NCI-H2081 treated with DMSO at 0.1 percent for 48 hours (cell line): ENCODE measurements at regions not wholly inside any gene's neighbourhood (a gene's known extent, or its start where the extent isn't known, plus 50 kb on each side); places are given as distances from the start of the nearest gene placed in this dataset.
"Not testable (repeated sequence)": the region's sequence is repeated elsewhere in the genome, so short reads cannot be mapped to it uniquely, and the experiment has no call there.

Source experiments
- DNase-seq: peaks from one replicate; lab custom pipeline; 2025; lab: John Stamatoyannopoulos, UW

DNA sequence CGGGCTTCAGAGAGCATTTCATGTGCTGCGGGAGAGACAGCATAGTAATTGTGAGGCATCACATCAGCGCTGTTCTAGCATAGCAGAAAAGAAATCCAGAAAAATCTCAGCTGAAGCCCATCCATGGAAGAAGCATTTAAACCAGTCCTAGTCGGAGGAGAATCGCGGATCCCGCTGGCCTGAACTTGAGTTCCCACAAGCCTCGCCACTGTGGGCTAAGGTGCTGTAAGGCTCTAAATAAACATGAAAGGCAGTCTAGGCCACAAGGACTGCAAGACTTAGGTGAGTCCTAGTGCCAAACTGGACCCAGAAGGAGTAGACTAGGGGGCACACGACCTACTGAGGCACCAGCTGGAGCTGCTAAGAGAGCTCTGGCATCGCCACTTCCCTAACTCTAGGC lies 1225.3 kb upstream of the CHAC2 start:
- no peak for DNase-seq

DNA sequence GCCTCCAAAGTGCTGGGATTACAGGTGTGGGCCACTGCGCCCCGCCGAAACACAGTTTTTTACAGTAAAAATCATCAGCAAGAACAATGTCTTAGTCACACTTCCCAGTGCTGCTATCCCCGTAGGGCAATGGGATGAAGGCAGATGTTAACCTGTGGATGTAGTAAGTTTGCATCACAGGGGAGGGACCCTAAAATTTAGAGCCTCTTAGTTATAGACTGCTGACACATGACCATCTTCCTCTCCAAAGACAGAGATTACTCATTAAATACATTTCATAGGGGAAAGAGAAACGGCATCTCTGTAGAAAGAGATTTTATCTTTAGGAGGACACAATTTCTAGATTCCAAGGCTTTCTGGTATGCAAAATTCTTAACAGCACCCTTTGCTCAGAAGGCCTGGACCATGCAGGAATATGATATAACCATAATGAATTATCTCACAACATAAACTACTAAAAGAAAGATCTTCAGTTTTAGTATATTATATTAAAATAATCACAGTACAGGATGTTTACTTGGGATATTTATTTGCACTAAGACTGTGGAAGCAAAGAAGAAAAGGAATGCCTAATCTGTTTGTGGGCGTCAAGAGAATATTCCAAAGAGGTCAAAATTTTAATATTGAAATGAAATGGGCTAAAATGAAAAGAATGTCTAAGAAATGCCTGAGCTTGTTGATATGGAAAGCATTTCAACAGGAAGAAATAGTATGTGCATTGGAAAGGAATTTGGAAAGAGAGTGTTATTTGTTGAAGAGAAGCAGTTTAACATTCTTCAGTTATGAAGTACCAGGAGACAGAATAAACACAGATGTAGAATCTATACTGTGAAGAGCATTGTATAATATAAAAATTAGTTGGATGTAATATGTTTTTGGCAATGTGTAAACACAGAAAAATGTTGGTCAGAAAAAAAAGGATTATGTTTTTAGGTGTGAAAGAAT lies 1228.3 kb upstream of the CHAC2 start:
- DNase-seq = no peak

DNA sequence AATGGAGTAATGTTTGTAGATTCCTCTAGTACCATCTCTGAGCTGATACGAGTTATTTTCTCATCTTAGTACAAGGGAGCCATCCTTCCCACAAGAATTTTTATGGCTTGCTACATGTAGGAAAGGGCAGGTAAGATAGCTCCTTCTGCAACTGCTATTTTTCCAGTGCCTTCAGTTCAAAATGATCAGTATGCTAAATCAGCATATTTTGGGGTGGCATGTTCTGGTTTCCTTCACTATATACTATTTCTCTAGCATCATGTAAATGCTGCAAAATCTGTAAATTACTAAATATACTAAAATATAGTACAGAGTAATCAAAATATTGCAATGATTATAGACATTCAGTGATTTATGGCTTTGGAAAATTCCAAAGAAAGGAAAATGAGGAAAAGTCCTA lies 1230.0 kb upstream of the CHAC2 start:
- DNase-seq = no peak

DNA sequence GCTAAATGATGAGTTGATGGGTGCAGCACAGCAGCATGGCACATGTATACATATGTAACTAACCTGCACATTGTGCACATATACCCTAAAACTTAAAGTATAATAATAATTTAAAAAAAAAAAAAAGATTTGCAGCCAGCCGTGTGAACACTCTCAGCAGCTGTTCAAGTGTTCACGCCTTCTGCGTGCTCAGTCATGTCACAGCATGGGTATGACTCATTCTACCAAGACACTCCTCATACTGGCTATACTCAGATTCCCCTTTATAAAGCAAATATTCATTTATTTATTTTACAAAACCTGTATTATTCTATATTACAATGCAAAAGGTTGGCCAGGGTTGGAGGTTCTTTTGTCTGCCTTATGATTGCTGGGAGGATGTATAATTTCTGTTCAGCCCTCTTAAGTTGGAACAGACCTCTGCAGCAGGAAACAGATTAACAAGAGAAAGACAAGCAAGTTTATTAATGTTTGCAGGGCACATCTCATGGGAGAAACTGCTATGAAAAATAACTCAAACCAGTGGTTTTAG lies 1230.6 kb upstream of the CHAC2 start:
- no peak for DNase-seq

DNA sequence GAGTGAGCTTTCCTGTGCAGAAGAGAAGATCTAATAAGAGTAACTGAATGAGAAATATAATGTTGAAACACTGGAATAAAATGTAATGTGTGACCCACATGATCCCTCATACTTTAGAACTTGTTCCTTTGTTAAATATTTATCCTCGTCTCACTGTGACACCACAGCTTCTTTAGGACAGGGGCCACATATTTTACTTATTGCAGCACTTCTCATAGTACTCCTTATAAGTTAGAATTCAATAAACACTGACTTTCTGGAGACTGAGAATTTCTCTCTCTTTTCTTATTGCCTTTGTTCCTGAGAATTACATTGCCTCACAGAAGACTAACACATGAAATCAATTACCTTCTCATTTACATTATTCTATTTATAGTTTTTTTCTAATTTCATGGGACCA lies 1234.6 kb upstream of the CHAC2 start:
- no peak for DNase-seq

DNA sequence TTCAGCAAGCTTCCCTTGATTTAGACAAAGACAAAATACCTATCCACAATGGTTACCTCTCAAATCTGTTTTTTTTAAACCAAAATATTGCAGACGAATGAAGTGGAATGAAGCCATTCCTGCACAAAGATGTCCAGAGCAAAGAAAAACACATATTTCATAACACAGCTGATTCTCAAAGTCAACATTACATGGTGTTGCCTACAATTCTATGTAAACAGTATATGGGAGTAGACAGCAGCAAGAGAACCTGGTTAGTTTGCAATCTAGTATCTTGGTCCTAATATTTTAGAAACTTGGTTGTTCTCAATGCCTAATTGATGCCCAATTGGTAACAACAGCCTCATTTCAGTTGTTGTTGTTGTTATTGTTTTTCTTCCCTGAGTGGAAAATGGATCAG lies 1240.9 kb upstream of the CHAC2 start:
- no peak for DNase-seq

DNA sequence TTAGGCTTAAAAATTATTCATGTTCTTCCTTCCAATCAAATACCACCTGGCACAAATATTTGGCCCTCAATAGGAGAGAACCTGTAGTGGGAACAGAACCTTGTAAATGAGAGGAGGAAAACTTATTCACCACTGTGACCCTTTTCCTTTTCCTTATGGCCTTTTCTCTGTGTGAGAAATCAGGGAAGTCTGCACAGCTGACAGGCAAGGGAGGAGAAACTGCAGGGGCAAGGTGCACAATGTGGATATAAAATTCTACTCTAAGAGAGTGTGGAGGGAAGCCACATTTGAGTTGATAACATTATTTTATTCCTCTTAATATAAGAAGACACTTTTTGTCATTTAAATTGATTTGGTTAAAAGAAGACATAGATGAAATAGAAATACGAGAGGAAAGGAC lies 1247.0 kb upstream of the CHAC2 start:
- DNase-seq = no peak

DNA sequence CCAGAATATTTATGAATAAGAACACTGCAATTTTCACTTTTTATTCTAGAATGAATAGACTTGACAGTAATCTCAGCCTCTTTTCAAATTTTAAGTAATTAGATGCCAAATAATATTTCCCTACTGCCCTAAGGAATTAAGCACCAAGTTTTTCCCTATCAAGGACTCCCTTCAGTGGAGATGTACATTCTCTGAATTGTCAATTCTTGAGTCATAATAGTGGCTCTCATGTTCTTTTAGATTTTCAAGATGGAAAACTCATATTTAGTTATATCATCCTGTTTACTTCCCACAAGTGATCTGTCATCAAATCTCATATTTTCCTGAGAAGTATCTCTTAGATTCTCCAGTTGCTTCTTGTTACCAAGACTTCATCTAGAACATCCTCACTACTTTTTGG lies 1248.9 kb upstream of the CHAC2 start:
- DNase-seq = no peak

DNA sequence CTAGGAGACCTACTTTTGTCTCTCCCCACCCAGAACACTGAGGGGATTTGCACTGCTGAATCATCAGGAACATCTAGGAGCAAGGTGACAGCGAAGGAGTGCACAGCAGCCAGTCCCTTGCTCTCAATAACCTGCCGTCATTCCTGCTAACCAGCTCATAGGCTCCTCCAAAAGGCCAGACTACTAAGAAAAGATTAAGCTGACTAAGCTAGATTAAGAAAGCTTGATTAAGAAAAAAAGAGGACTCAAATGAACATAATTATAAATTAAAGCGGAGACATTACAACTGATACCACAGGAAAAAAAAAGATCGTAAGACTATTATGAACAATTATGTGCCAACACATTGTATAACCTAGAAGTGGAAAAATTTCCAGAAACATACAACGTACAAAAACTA lies 1254.8 kb upstream of the CHAC2 start:
- DNase-seq = no peak

DNA sequence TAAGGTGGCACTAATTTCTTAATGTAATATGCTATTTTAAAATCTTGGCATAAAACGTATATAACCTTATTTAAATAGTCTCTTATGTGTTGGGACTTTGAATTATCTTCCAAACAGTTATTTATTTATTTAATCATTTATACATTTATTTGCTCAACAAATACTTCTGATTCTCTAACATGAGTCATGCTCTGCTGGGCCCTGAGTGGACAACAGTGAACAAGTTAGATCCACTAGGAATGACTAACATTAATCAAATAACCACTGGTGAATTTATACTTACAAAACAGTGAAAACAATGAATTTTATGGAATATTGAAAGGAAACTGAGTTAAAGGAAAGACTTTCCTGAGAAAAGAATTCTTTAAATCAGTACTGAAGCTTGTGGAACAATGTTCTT lies 1257.2 kb upstream of the CHAC2 start:
- DNase-seq = no peak

DNA sequence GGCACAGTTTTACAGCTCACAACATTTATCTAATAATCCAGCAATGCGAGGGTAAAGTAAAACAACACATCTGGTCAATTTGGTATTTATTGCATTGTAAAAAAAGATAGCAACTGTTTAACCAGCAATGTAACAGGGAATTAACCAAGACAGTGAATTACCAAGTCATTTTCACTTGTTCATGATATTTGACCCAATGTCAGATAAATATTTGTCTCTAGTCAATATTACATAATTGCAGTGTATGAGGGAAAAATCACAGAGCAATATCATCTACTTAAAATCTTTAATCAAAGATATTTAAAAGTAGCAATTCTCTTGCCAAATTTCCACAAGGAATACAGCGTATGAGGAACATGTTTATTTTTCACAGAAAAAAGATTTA lies 1265.1 kb upstream of the CHAC2 start:
- DNase-seq = no peak

DNA sequence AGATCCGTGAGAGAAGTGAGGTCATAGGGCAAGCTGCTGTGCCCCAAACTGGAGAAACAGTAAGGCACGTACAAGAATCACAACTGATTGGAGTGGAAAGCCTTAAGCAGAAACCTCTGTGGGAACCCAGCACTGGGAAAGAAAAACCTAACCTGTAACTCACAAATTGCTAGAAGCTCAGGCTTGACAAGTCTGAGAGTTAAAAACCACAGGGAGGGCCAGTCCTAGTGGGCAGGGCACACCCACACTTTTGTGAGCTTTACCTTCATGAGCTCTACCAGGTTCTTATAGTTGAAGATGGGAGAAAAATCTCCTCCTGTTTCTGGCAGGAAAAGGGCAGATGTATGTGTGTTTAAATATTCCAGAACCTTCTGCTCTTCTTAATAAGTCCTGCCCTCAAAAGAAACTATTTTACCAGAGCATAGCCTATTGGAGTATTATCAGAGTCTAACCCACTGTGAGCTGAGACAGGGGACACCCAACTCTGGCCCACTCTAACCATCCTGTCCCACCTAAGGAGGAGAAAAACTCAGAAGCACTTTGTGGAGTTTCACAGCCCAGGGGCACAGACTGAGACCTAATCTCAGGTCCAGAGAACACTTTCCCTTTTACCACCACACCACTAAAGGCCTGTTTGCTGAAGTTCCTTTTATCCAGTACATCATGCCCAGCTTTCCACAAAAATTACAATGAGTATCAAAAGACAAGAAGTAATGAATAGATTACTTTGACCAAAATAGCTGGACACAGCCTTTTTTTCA lies 1265.7 kb upstream of the CHAC2 start:
- DNase-seq = no peak

DNA sequence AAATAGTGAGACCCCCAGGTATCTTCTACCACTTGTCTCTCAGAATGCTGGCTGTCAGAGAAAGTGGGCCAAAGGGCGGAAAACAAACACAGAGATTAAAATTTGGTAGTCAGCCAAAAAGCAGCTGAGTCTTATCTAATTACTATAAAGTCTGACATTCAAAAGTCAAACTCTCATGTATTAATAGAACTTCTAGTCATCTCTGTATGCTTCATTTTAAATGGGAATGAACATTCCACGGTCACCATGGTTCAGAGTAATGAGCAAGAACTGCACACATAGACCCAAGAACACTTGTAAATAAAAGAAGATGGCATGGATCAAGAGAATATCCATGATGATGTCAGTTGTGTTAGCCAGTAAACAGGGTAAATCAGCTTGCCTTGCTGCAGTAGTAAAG lies 1267.0 kb upstream of the CHAC2 start:
- DNase-seq = no peak

DNA sequence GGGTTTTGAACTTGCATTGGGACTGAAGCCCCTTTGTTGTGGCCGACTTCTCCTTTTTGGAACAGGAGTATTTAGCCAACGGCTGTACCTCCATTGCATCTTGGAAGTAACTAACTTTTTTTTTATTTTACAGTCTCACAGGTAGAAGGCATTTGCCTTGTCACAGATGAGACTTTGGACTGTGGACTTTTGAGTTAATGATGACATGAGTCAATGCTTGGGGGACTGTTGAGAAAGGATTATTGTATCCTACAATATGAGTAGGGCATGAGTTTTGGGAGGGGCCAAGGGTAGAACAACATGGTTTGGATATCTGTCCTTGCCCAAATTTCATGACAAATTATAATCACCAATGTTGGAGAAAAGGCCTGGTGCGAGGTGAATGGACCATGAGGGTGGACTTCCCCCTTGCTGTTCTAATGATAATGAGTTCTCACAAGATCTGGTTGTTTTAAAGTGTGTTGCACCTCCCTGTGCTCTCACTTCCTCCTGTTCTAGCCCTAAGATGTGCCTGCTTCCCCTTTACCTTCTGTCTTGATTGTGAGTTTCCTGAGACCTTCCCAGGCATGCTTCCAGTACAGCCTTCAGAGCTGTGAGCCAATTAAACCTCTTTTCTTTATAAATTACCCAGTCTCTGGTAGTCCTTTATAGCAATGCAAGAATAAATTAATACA lies 1269.4 kb upstream of the CHAC2 start:
- DNase-seq = no peak

DNA sequence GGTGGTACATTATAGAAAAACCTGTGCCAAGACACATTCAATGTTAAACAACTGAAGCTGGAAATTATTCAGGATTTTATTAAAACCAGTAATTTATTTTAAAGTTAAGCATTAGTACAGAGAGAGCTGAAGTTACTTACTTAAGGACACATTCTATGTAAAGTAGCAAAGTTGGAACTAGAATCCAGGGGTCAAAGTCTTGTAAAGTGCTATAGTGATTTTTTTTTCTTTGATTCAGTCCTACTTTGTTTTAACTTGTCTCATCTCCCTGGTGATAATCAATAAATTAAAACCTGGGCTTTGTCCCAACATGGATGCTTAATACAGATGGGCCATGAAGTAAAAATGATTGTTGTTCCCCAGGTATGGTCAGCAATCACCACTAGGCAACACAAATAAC lies 1271.8 kb upstream of the CHAC2 start:
- DNase-seq = no peak

DNA sequence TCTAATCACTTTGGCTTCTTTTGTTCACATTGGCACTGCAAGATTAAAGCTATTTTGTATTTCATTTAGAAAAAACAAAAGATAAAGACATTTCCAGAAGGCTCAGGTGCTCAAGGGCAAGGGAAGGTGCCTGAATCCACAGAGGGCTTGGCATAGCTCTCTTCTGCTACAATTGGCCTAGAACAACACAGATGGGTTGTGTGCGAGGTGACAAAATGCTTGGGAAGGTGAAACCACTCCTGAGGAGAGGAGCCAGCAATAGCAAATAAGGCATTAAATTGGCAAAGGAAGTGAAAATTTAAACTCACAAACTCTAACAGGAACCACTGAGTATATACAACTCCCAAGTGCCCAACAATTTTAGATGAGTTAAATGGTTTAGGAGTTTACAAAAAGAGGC lies 1290.4 kb upstream of the CHAC2 start:
- DNase-seq = no peak

DNA sequence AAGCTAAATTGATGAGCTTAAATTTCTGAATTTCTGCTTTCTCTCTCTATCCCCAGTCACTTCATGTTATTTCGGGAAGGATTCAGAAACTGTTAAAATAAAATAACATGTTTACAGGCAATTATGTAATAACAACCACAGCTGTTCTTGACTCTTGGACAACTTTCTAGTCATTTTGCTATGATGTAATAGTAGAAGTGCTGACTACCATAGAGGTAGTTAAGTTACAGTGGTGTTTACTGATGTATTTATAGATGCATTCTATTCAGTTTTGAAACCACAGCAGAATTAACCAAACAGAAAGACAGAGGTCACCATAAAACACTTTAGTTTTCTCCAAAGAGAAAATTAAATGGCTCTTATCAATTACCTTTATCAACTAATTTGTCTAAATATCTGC lies 1292.0 kb upstream of the CHAC2 start:
- no peak for DNase-seq

DNA sequence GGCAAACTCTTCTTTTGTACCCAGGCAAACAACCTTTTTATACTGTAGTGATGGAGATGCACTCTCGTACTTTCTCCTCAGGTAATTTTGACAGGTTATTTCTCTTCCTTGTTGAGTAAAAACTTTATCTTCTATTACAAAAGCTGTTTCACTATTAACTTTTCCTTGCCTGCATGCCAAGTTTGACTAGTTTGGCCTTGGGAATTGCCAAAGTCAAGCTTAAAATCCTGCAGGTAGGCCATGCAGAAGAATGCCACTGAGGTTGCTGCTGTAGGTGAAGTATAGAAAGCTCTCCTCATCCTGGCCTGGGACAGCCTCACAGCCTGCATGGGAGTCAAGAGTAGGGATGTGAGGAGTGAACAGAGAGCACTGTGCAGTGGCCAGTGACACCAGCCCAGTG lies 1293.5 kb upstream of the CHAC2 start:
- no peak for DNase-seq

DNA sequence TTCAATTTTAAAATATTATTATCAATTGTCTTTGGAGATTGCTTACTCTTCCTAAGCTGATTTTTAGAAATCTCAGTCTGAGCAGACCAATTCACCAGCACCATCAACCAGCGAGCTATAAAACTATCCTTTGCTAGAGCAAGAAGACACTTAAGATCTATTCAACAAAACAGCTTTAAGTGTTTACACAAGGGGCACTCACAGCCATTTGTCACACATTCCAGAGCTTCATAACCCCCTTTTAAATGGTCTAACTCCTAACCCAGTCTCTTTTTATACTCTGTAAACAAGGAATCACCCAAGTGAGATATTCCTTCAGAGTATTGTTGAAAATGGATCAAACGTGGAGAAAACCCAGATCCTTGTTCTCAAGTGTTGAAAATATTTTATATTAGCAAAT lies 1294.1 kb upstream of the CHAC2 start:
- DNase-seq = no peak

DNA sequence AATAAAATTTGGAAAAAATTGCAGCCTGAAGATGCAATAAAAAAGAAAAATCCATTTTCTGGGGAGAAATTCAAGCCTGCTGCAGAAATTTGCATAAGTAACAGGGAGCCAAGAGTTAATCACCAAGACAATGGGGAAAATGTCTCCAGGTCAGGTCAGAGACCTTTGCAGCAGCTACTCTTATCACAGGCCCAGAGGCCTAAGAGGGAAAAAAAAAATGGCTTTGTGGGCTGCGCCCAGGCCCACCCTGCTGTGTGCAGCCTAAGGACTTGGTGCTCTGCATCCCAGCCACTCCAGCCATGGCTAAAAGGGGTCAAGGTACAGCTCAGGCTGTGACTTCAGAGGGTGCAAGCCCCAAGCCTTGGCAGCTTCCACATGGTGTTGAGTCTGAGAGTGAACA lies 1297.1 kb upstream of the CHAC2 start:
- not testable (repeated sequence) for DNase-seq

DNA sequence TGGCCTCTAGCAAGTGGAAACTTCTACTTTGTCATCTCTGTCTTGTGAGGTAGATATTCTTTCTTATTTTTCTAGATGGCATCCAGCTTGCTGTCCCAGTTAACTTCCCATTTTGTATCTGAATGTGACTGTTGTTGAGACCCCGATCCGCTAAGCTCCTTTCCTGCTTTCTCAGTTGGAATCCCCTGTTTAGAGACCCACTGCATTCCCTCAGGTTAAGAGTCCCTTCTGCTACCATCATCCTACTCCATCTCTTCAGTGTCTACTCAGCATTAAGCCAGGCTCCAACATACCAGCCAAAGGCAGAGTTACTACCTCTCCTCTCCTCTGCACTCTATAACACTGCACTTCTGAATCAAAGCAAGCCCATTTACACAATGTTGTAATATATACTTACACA lies 1300.4 kb upstream of the CHAC2 start:
- no peak for DNase-seq

DNA sequence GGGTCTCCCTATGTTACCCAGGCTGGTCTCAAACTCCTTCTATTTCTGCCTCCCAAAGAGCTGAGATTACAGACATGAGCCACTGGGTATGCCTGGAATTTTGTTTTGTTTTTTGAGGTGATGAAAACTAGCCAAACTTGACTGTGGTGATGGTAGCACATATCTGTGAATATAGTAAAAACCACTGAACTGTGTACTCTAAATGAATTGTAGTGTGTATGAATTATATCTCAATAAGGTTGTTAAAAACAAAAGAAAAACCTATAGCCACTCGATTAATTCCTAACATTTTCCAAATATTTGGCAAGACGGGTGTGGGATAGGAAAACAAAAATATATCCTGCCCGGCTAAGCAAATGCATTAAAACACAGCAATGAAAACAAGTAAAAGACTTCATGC lies 1302.3 kb upstream of the CHAC2 start:
- DNase-seq = no peak

DNA sequence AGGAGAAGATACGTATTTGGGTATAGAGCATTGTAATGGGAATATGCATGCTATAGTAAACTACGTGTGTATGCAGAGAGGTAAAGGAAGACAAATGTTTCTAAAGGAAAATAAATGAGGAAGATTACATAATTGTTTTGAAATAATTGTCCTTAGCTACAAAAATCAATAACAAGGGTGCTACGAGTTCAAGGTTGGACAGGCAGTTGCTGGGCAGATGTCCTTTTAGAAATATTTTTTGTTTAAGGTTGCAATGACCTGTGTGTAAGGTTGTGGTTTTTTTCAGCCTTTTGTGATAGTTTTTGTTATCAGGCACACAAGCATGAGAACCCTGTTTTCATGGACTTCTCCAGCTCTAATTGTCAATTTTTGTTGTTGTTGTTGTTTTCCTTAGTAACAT lies 1304.1 kb upstream of the CHAC2 start:
- no peak for DNase-seq
